ENCODE measurements at regions not wholly inside any gene's neighbourhood (a gene's known extent, or its start where the extent isn't known, plus 50 kb on each side); places are given as distances from the start of the nearest gene placed in this dataset.

- H3K9me3 Mint-ChIP-seq, result no peaks in the 10 kb centered on the region
- no peak for DNase-seq
- peaks cover 22% of the 10 kb centered on the region for H3K27me3 Mint-ChIP-seq (ENCODE audit: low read depth, poor library complexity)
- H3K36me3 Mint-ChIP-seq (ENCODE audit: low read depth), result no peaks in the 10 kb centered on the region
- H3K4me3 Mint-ChIP-seq, result peak overlapping the region; percentile 84
- no peaks in the 10 kb centered on the region for H3K4me1 Mint-ChIP-seq
- no peak for TF ChIP-seq CTCF (IDR thresholded peaks at IDR 0.05)
- no peak overlapping the region for H3K27ac Mint-ChIP-seq
Measured at GRCh38 chr5:116361979-116362577, 212.5 kb downstream of the SEMA6A start.

- TF ChIP-seq CTCF (IDR thresholded peaks at IDR 0.05), result peak; percentile 16
- H3K4me1 Mint-ChIP-seq, result no peaks in the 10 kb centered on the region
- no peak overlapping the region for H3K27ac Mint-ChIP-seq
- peak; percentile 72 for DNase-seq
- peak overlapping the region; percentile 84 for H3K4me3 Mint-ChIP-seq
- H3K36me3 Mint-ChIP-seq (ENCODE audit: low read depth), result no peaks in the 10 kb centered on the region
- H3K27me3 Mint-ChIP-seq (ENCODE audit: low read depth, poor library complexity), result peaks cover 22% of the 10 kb centered on the region
- H3K9me3 Mint-ChIP-seq, result peaks cover under 1% of the 10 kb centered on the region
Measured at GRCh38 chr5:116361171-116361967, 213.3 kb downstream of the SEMA6A start.

- no peak for TF ChIP-seq CTCF (IDR thresholded peaks at IDR 0.05)
- Mint-ChIP-seq H3K4me3 (no peak overlapping the region), H3K27me3 (ENCODE audit: low read depth, poor library complexity) (peaks cover 21% of the 10 kb centered on the region), H3K4me1 (no peaks in the 10 kb centered on the region), H3K27ac (no peak overlapping the region), H3K36me3 (ENCODE audit: low read depth) (peaks cover 10% of the 10 kb centered on the region), H3K9me3 (peaks cover 12% of the 10 kb centered on the region)
- DNase-seq, result no peak
Measured at GRCh38 chr5:116360008-116360853, 214.4 kb downstream of the SEMA6A start.

GRCh38 chr5:116359592-116359991, 215.0 kb downstream of the SEMA6A start:
- Mint-ChIP-seq H3K4me3 (no peak overlapping the region), H3K27ac (no peak overlapping the region), H3K4me1 (no peaks in the 10 kb centered on the region), H3K27me3 (ENCODE audit: low read depth, poor library complexity) (peaks cover 18% of the 10 kb centered on the region), H3K36me3 (ENCODE audit: low read depth) (peaks cover 17% of the 10 kb centered on the region), H3K9me3 (peaks cover 18% of the 10 kb centered on the region)
- TF ChIP-seq CTCF (IDR thresholded peaks at IDR 0.05), result no peak
- DNase-seq, result no peak

GRCh38 chr5:116358911-116359418, 215.7 kb downstream of the SEMA6A start:
- Mint-ChIP-seq H3K4me1 (no peaks in the 10 kb centered on the region), H3K27me3 (ENCODE audit: low read depth, poor library complexity) (peaks cover 18% of the 10 kb centered on the region), H3K27ac (no peak overlapping the region), H3K4me3 (no peak overlapping the region), H3K9me3 (peaks cover 25% of the 10 kb centered on the region), H3K36me3 (ENCODE audit: low read depth) (peaks cover 23% of the 10 kb centered on the region)
- TF ChIP-seq CTCF (IDR thresholded peaks at IDR 0.05), result no peak
- DNase-seq, result no peak

All from nephron progenitor cell (in vitro differentiated cells).